PC-3 (cell line): ENCODE measurements at regions not wholly inside any gene's neighbourhood (a gene's known extent, or its start where the extent isn't known, plus 50 kb on each side); places are given as distances from the start of the nearest gene placed in this dataset.

ENCODE experiments used
- CTCF ChIP-seq: fragments of 300-600 bp; sonication (generic); conservative IDR thresholded peaks from 2 replicates; pipeline ENCODE4 v1.5.1; 2017; ENCODE audit warnings: antibody characterized with exemption, low read depth, mild to moderate bottlenecking, low read length
- EZH2 ChIP-seq: fragments of 300-600 bp; sonication (generic); IDR thresholded peaks from one replicate; pipeline ENCODE4 v1.6.1; 2017; ENCODE audit warnings: antibody characterized with exemption, mild to moderate bottlenecking, low read length; ENCODE audit not compliant: unreplicated experiment
- EZH2phosphoT487 ChIP-seq: fragments of 300-600 bp; sonication (generic); IDR thresholded peaks from 2 replicates; pipeline ENCODE4 v1.6.1; 2018; ENCODE audit warnings: mild to moderate bottlenecking, antibody characterized with exemption, low read length, borderline replicate concordance

DNA sequence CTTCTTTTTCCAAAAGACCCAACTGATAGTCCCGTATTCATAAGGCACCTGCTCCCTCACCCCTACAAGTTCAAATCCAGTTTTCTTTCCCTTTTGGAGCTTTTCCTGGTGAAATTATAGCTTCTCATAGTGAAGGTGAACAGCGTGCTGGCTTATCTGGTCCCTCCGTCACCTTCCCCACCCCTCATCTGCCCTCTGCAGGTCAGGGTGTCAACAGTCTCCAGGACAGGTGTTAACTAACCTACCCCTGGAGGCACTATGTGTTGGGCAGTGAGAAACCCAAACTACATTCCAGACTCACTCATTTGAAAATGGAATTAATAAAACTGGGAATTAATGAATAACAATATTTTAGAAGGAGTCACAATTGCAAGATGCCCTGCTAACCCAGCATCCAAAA, 109.0 kb upstream of the TAS2R1 start:
- TF ChIP-seq CTCF (no peak), EZH2 (no peak), EZH2phosphoT487 (no peak)
